ENCODE measurements at regions not wholly inside any gene's neighbourhood (a gene's known extent, or its start where the extent isn't known, plus 50 kb on each side); places are given as distances from the start of the nearest gene placed in this dataset.

DNA sequence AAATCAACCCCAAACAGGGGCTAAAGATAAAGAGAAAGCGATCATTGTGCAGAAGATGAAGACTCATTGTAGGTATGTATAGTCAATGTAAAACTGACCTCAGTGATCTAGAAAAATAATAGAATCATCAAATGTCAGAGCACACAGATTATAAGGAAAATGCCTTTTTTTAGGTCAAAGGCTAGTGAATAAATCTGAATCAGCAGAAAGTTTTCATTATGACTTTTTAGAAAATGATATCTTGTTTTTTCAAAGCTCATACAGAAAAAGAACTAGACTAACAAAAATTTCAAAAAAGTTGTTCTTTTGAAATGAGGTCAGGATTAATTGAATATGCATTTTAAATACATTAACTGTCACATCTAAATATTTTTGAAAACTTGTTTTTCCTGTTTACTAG lies 60.2 kb upstream of the STEAP4 start:
- no peak for DNase-seq (ENCODE audit: low spot score)
- TF ChIP-seq, protein P1, sequence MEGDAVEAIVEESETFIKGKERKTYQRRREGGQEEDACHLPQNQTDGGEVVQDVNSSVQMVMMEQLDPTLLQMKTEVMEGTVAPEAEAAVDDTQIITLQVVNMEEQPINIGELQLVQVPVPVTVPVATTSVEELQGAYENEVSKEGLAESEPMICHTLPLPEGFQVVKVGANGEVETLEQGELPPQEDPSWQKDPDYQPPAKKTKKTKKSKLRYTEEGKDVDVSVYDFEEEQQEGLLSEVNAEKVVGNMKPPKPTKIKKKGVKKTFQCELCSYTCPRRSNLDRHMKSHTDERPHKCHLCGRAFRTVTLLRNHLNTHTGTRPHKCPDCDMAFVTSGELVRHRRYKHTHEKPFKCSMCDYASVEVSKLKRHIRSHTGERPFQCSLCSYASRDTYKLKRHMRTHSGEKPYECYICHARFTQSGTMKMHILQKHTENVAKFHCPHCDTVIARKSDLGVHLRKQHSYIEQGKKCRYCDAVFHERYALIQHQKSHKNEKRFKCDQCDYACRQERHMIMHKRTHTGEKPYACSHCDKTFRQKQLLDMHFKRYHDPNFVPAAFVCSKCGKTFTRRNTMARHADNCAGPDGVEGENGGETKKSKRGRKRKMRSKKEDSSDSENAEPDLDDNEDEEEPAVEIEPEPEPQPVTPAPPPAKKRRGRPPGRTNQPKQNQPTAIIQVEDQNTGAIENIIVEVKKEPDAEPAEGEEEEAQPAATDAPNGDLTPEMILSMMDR (IDR thresholded peaks at IDR 0.05; ENCODE audit: extremely low read depth, missing control alignments): no peak

DNA sequence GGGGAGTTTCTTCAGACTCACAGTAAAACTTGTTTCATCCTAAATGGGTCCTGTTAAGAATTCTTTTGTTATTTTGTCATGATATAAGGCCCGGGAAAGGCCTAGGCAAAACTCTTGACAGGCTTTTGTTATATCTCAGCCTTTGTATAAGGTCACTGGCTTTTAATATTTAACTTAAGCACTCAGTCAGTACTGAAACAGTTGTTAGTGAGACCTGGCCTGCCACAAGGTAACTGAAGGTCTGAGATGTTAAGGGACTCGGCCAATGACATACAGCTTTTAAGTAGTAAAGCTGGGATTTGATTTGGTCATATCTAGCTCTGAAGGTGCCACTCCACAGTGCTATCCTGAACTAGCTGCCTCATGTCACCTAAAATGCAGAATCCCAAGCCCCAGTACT lies 57.2 kb upstream of the STEAP4 start:
- DNase-seq (ENCODE audit: low spot score): no peak
- TF ChIP-seq, protein P1 (IDR thresholded peaks at IDR 0.05; ENCODE audit: extremely low read depth, missing control alignments): no peak

DNA sequence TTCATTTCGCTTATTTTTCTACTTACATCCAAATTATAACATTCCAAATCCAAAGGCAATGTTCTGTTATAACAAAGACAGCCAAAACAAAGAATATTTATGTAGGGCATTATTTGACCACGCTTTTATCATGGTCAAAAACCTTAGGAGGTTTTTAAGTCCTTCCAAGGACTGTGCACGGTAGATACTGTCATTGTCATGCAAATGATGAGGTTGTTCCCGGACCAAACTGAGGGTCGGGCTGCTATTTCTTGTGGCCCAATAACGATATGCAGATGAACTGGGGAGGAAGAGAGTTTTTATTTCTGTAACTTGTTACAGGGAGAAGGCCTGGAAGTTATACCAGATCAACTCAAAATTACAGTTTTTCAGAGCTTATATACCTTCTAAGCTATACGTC lies 56.6 kb upstream of the STEAP4 start:
- TF ChIP-seq, protein P1 (IDR thresholded peaks at IDR 0.05; ENCODE audit: extremely low read depth, missing control alignments): no peak

DNA sequence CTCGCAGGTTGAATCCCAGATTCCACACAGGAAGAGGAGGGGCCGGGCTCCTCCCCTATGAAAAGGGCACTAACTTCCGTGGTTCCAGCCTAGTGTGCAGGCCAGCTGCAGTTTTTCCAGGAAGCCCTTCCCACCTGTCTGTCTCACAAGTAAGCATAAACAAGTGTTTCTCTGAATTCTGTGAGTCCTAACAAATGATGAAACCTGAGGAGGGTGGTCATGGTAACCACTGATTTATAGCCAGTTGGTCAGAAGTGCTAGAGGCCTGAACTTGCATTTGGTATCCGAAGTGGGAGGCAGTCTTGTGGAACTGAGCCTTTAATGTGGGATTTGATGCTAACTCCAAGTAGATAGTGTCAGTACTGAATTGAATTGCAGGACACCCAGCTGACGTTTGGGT lies 54.7 kb upstream of the STEAP4 start:
- DNase-seq (ENCODE audit: low spot score): no peak
- TF ChIP-seq, protein P1 (IDR thresholded peaks at IDR 0.05; ENCODE audit: extremely low read depth, missing control alignments): no peak

More for the DNA sequence above, 56.6 kb upstream of the STEAP4 start:
- DNase-seq (ENCODE audit: low spot score): no peak

DNA sequence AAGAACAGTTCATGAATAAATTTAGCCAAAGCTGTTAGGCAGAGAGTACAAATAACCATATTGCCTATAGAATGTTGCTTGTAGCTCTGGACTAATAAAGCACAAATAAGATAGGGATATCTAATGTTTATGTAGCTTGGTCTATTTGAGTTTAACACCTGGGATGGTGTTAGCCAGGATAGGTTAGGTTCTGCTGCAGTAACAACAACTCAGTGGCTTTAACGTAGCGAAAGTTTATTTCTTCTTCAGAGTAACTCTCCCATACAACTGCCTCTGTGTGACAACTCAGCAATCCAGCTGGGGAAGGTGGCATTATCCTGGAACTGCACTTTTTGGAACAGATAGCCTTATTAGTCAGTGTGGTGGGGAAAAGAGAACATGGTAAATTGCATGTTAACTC lies 52.2 kb upstream of the STEAP4 start:
- DNase-seq (ENCODE audit: low spot score): no peak
- TF ChIP-seq, protein P1 (IDR thresholded peaks at IDR 0.05; ENCODE audit: extremely low read depth, missing control alignments): no peak

DNA sequence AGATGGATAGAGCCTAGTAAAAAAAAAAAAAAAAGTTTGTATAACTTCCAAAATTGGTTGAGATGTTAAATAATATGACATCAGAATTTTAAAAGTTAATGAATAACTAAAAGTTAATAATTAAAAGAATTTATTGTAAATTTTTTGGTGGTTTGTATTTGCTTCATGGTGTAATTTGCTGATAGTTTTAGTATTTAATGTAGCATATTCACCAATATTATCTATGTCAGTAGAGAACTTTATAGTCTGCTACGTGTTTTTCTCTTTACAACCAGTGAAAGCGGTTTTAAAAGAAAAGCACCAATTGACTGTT lies 51.8 kb upstream of the STEAP4 start:
- TF ChIP-seq, protein P1 (IDR thresholded peaks at IDR 0.05; ENCODE audit: extremely low read depth, missing control alignments): no peak
- no peak for DNase-seq (ENCODE audit: low spot score)

DNA sequence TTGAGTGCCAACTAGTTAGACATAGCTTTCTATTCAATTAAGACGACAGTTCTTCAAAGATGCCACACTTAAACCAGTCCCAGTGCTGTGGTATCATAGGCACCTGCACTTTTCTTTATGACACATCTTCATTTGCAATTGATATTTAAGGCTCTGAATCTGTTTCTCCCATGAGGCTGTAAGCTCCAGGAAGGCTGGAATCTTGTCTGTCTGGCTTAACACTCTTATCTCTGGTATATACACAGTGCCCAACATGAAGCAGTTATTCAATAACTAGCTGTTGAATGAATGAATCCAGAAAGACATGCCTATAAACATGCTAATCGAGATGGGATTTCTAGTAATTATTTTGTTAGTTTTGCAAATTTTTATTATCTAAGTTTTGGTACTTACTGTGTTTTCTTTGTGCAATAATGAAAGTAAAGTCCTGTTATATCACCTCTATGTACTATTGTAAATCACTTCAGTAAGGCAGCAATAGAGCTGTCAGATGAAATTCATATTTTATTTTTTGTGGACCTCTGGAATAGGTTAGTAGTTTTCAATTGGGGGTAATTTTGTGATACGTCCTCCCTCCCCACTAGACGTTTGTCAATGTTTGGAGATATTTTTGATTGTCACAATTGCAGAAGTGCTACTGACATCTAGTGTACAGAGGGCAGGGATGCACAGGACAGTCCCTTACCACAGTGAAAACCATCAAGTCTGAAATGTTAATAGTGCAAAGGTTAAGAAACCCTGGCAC lies 51.3 kb upstream of the STEAP4 start:
- TF ChIP-seq, protein P1 (IDR thresholded peaks at IDR 0.05; ENCODE audit: extremely low read depth, missing control alignments): no peak
- peak; percentile 15 for DNase-seq (ENCODE audit: low spot score)
